ENCODE measurements at regions not wholly inside any gene's neighbourhood (a gene's known extent, or its start where the extent isn't known, plus 50 kb on each side); places are given as distances from the start of the nearest gene placed in this dataset.

DNA sequence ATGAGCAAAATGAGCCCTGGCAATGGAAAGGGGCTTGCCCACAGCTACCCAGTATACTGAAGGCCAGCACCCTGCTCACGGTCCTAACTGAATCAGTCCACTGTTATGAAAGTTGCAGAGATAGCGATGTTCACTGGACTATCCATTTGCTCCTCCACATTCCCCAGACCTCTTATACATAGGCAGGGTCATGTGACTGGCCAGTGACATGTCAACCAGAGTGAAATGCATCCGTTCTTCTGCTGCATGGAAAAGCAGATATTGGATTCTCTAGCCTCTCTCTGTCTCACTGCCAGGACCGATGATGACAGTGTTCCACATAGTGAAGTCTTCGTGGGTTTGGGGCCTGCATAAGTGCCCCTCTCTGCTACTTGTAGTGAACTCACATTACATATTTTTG, 503.4 kb downstream of the RPS24 start:
- Histone ChIP-seq H3K4me1 (ENCODE audit: control insufficient read depth in 5 of 5, insufficient read depth in 5 of 5, low read length in 5 of 5) (peaks cover 0 to 48% (median 16%) of the 10 kb centered on the region in 5 donors), H3K4me3 (no peak overlapping the region), H3K27me3 (ENCODE audit: control insufficient read depth in 3 of 3, insufficient read depth in 3 of 3, low read length in 2 of 3) (no peaks in the 10 kb centered on the region), H3K9ac (ENCODE audit: insufficient read depth in 1 of 2, low read length in 2 of 2) (no peak overlapping the region), H3K9me3 (ENCODE audit: control insufficient read depth in 4 of 4, insufficient read depth in 3 of 4, low read length in 3 of 4) (peaks cover 0 to 2% (median 0%) of the 10 kb centered on the region in 4 donors), H3K36me3 (ENCODE audit: control insufficient read depth in 4 of 4, insufficient read depth in 4 of 4, low read length in 4 of 4) (no peaks in the 10 kb centered on the region), H3K27ac (ENCODE audit: low read depth in 1 of 2, low read length in 1 of 2) (no peak overlapping the region)
- TF ChIP-seq, protein P1, sequence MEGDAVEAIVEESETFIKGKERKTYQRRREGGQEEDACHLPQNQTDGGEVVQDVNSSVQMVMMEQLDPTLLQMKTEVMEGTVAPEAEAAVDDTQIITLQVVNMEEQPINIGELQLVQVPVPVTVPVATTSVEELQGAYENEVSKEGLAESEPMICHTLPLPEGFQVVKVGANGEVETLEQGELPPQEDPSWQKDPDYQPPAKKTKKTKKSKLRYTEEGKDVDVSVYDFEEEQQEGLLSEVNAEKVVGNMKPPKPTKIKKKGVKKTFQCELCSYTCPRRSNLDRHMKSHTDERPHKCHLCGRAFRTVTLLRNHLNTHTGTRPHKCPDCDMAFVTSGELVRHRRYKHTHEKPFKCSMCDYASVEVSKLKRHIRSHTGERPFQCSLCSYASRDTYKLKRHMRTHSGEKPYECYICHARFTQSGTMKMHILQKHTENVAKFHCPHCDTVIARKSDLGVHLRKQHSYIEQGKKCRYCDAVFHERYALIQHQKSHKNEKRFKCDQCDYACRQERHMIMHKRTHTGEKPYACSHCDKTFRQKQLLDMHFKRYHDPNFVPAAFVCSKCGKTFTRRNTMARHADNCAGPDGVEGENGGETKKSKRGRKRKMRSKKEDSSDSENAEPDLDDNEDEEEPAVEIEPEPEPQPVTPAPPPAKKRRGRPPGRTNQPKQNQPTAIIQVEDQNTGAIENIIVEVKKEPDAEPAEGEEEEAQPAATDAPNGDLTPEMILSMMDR (IDR thresholded peaks at IDR 0.05; ENCODE audit: control extremely low read depth, extremely low read depth), result no peak
- no peak for ATAC-seq (ENCODE audit: insufficient read depth, low FRiP score)
- DNase-seq, result no peak
- WGBS, 2 donors, result 91 to 95% methylated on average over 5 of the region's 5 CpGs

DNA sequence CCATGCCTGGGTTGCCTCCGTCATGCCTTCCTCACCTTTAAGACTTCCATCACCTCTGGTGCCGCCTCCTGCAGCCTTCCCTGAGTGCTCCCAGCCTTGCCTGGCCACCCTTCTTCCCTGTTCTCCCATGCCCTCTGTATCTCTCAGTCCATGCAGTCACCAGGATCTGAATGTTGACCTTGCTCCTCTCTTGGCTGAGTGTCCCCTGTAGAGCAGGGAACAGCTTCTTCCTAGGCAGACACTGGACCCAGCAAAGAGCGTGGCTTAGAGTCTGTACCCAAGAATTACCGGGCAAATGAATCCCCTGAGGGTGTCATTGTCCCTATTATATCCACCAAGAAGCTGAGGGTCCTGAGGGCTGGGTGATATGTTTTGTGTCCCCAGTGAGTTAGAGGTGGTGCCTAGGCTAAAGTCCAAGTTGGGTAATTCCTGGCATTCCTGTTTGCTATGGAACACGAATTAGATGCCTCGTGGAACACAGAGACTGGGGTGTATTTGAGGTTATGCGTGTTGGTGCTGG, 505.6 kb downstream of the RPS24 start:
- H3K4me1 ChIP-seq (ENCODE audit: control insufficient read depth in 5 of 5, insufficient read depth in 5 of 5, low read length in 5 of 5), result peaks cover 0 to 70% (median 22%) of the 10 kb centered on the region in 5 donors
- no peak for DNase-seq
- WGBS, 2 donors, result 66 to 73% methylated on average over 7 of the region's 7 CpGs
- H3K27ac ChIP-seq (ENCODE audit: low read depth in 1 of 2, low read length in 1 of 2), result no peak overlapping the region
- H3K27me3 ChIP-seq (ENCODE audit: control insufficient read depth in 3 of 3, insufficient read depth in 3 of 3, low read length in 2 of 3), result no peaks in the 10 kb centered on the region
- H3K9me3 ChIP-seq (ENCODE audit: control insufficient read depth in 4 of 4, insufficient read depth in 3 of 4, low read length in 3 of 4), result peaks cover 0 to 2% (median 0%) of the 10 kb centered on the region in 4 donors
- TF ChIP-seq, protein P1 (IDR thresholded peaks at IDR 0.05; ENCODE audit: control extremely low read depth, extremely low read depth), result no peak
- no peaks in the 10 kb centered on the region for H3K36me3 ChIP-seq (ENCODE audit: control insufficient read depth in 4 of 4, insufficient read depth in 4 of 4, low read length in 4 of 4)
- H3K9ac ChIP-seq (ENCODE audit: insufficient read depth in 1 of 2, low read length in 2 of 2), result no peak overlapping the region
- ATAC-seq (ENCODE audit: insufficient read depth, low FRiP score), result no peak
- H3K4me3 ChIP-seq, result no peak overlapping the region

DNA sequence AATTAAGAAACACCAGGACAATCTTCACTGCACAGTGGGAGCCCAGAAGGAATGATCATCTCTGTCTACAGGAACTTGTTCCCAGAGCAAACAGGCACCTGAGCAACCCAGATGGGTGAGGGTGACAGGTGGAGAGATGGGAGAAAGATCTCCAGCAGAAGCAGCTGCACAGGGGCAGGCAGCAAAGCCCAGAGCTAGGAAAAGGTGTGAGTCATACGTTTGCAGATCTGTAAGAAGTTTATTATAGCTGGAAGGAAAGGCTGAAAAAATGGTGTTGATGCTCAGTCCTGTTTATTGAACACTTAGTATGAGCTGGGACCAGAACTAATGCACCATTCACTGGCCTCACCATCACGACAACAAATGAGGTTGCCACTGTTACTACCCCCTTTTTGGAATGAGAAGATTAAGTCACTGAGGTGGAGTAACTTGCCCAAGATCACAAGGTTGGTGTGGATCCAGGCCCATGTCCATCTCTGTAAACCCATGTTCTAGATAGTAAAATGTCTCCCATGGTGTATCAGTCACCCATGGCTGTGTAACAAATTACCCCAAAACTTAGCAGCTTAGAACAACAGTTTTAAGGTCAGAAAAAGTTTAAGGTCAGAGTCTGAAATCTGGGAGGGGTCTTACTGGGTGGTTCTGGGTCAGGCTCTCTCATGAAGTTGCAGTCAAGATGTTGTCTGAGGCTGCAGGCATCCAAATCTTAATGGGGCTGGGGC, 506.9 kb downstream of the RPS24 start:
- Histone ChIP-seq H3K27me3 (ENCODE audit: control insufficient read depth in 3 of 3, insufficient read depth in 3 of 3, low read length in 2 of 3) (no peaks in the 10 kb centered on the region), H3K9me3 (ENCODE audit: control insufficient read depth in 4 of 4, insufficient read depth in 3 of 4, low read length in 3 of 4) (peaks cover 0 to 2% (median 0%) of the 10 kb centered on the region in 4 donors), H3K27ac (ENCODE audit: low read depth in 1 of 2, low read length in 1 of 2) (no peak overlapping the region), H3K4me1 (ENCODE audit: control insufficient read depth in 5 of 5, insufficient read depth in 5 of 5, low read length in 5 of 5) (peaks cover 0 to 76% (median 21%) of the 10 kb centered on the region in 5 donors), H3K36me3 (ENCODE audit: control insufficient read depth in 4 of 4, insufficient read depth in 4 of 4, low read length in 4 of 4) (no peaks in the 10 kb centered on the region), H3K4me3 (no peak overlapping the region), H3K9ac (ENCODE audit: insufficient read depth in 1 of 2, low read length in 2 of 2) (no peak overlapping the region)
- no peak for ATAC-seq (ENCODE audit: insufficient read depth, low FRiP score)
- WGBS, 2 donors, result 89 to 90% methylated on average over 2 of the region's 2 CpGs
- DNase-seq, result no peak
- TF ChIP-seq, protein P1 (IDR thresholded peaks at IDR 0.05; ENCODE audit: control extremely low read depth, extremely low read depth), result no peak

Measured in lung (tissue), 11 donors.